GM19372 (cell line): ENCODE measurements at regions not wholly inside any gene's neighbourhood (a gene's known extent, or its start where the extent isn't known, plus 50 kb on each side); places are given as distances from the start of the nearest gene placed in this dataset.
"Not testable (repeated sequence)": the region's sequence is repeated elsewhere in the genome, so short reads cannot be mapped to it uniquely, and the experiment has no call there.

Source experiments
- ATAC-seq: cut with Tn5 transposase; IDR thresholded peaks from one replicate; pipeline ENCODE4 v1.9.1; 2021; ENCODE audit warnings: mild to moderate bottlenecking, low read depth, moderate library complexity; ENCODE audit not compliant: unreplicated experiment

DNA sequence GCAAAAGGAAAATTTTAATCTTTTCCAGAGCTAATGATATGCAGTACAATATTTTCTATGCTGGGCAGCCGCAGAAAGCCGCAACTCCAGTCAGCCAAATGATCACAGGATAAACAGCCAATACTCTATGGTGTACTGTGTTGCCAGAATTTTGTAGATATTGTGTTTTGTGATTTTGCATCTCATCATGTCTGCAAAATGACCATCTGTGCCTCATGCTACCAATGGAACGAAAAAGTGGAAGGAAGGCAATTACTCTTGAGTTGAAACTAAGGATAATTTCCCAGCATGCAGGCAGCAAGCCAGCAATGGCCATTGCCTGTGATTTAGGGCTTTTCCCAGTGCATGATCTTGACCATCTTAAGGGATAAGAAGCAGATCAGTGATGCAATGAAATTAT, 891.9 kb downstream of the PLOD2 start:
- ATAC-seq = no peak

DNA sequence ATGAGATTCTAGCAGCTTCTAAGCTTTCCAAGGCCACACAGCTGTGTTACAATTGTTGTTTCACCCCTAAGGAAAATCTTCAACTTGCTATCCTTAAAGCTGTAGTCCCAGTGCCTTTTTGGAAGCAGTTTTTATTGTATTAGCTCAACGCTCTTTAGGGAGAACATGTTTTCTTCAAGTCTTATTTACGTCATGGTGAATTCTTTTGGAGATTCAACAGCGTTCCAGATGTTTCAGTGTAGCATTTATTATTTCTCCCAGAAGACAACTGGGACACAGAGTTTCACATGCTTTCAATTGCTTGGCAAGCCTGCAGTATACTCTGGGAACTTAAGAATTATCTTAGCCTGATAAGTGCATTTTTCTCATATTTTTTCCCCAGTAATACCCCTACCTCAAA, 888.3 kb downstream of the PLOD2 start:
- ATAC-seq = no peak

DNA sequence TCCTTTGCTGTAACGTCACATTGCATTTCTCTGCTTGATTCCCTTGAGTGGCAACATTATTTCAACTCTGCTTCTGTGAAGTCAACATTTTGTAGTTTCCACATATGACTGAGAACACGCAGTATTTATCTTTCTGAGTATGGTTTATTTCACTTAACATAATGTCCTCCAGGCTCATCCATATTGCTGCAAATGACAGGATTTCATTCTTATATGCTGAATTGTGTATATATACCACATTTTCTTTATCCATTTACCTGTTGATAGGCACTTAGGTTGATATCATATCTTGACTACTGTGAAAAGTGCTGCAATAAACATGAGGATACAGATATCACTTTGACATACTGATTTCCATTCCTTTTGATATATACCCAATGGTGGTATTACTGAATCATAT, 878.5 kb downstream of the PLOD2 start:
- ATAC-seq = no peak

DNA sequence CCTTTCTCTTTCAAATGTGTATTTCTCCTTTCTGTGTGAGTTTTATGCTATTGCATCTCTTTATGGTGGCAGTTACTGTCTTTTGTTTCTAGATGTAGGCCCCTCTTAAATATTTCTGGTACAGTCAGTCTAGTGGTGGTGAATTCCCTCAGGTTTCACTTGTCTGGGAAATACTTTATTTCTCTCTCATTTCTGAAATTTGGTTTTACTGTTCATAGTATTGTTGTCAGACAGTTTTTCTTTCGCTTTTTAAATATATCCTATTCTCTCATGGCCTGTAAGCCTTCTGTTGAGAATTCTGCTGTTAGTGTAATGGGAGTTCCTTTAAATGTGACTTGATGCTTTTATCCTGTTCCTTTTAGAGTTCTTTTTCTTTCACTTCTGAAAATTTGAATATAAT, 874.0 kb downstream of the PLOD2 start:
- ATAC-seq = no peak

DNA sequence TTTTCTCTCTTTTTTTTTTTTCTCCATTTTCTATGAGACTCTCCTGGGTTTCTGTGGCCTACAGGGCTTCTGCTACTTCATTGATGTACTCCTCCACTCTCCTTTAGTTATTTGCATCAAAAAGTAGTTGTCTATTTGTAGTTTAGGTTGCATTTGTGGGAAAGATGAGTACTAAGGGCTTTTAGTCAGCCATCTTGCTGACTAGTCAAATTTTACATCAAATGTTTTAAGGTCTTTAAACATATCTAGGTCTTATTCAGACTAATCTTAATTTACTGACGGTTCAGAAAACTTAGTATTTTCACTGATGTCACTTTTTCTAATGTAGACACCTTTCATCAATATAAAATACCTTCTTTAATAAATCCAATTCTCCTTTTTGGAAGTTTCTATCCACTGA, 871.0 kb downstream of the PLOD2 start:
- no peak for ATAC-seq

DNA sequence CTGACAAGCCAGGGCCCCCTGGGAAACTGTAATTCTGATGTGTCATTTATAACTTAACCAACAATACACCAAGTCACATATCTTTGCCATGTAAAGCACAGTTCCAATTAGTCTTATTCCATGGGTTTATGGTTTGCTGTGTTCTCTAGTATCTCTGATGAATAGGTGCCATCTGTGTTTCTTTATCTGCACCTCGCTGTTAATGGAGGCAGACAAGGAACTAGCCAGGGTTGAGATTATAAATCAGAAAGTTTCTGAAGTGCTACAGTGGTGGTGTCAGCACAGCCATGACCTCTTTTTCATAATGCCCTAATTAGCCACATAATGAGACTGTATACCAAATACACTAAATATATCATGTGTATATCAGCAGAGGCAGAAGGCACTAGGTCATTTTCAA, 866.4 kb downstream of the PLOD2 start:
- ATAC-seq = no peak

DNA sequence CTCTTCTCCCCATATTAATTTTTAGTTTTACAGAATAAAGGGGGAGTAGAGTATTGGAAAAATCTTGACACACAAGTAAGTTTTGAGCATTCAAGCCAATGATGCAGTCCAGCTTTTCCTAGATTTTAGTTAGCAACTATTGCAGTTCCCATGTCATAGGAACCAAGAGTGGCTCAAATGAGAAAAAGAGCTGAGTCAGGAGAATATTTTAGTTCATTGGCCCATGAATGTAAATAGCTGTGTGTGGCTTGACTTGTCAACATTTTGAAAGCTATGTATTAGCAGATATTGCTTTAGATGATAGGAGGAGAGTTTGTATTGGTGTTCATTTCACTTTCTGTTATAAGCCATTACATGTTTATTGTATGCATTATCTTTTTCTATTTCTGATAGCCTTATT, 853.7 kb downstream of the PLOD2 start:
- no peak for ATAC-seq

DNA sequence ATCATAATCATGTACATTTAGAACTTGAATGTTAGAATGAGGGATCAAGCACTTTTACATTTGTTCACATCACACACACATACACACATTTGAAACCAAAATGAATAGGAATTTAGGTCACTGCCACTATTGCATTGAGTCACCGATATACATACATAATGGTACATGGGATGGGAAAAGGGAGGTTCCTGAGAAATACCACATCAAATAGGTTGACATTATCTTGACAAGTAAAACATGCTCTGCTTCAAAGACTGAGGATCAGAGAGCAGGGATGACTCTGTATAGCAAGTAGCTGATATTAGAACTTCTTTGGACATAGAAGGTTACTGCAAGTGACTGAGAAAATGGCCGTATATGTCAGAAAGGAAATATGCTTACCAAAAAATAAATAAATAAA, 847.2 kb downstream of the PLOD2 start:
- ATAC-seq = no peak

DNA sequence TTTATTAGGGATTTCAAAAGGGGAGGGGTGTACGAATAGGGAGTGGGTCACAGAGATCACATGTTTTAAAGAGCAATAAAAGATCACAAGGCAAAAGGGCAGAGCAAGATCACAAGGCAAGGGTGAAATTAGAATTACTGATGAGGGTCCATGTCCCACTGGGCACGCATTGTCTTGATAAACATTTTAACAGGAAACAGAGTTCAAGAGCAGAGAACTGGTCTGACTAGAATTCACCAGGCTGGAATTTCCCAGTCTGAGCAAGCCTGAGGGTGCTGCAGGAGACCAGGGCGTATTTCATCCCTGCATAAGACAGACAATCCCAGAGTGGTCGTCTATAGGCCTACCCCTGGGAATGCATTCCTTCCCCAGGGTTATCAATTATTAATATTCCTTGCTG, 844.7 kb downstream of the PLOD2 start:
- not testable (repeated sequence) for ATAC-seq

DNA sequence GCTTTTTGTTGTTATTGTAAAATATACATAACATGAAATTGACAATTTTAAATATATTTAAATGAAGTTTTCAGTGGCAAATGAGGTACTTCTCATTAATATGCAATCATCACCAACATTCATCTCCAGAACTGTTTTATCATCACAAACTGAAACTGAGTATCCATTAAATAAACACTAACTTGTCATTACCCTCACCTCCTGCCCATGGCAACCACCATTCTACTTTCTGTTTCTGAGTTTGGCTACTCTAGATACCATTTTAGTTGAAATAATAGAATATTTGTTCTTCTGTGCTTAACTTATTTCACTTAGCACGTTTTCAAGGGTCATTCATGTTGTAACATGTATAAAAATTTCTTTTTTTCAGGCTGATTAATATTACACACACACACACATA, 834.3 kb downstream of the PLOD2 start:
- no peak for ATAC-seq

DNA sequence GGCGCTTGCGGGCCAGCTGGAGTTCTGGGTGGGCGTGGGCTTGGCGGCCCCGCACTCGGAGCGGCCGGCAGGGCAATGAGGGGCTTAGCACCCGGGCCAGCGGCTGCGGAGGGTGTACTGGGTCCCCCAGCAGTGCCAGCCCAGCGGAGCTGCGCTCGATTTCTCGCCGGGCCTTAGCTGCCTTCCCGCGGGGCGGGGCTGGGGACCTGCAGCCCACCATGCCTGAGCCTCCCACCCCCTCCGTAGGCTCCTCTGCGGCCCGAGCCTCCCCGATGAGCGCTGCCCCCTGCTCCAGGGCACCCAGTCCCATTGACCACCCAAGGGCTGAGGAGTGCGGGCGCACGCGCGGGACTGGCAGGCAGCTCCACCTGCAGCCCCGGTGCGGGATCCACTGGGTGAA, 827.6 kb downstream of the PLOD2 start:
- not testable (repeated sequence) for ATAC-seq

DNA sequence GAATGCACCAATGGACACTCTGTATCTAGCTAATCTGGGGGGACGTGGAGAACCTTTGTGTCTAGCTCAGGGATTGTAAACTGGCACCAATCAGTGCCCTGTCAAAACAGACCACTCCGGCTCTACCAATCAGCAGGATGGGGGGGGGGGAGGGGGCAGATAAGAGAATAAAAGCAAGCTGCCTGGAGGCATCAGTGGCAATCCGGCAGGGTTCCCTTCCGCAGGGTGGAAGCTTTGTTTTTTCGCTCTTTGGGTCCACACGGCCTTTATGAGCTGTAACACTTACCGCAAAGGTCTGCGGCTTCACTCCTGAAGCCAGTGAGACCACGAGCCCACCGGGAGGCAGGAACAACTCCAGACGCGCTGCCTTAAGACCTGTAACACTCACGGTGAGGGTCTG, 827.1 kb downstream of the PLOD2 start:
- ATAC-seq = no peak

DNA sequence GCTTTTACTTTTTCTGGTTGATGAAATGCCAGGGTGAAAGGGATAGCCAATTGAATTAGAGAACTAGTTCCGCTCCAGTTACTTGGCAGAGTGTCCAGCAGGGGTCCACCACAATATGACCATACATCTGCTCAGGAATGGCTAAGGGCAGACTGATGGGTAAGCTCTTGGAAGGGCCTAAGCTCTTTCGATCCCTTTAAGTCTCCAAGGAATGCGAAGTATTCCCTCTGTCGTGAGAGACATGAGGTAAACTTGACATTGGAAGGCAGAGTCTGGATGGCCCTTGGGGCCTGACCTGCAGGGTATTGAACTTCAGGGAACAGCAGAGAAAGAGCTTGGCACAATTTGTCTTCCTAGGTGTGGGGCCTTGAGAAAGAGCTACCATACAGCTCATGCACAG, 805.8 kb downstream of the PLOD2 start:
- no peak for ATAC-seq

DNA sequence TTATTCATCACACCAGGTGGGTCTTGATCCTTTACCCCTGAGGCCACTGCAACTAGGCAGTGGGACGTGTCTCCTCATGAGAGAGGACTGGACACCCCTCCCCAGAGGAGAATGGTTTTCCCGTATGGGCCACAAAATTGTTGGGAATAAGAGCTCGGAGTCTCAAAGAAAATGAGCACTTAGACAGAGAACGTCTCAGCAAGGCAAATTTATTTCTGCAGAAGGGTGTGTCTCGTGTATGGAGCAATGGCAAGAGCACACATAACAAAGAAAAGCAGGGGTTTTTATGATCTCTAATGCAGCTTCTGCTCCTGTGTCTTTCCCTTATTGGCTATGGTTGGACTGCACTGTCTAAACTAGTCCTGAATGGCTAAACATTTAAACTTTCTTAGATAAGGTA, 803.5 kb downstream of the PLOD2 start:
- no peak for ATAC-seq

DNA sequence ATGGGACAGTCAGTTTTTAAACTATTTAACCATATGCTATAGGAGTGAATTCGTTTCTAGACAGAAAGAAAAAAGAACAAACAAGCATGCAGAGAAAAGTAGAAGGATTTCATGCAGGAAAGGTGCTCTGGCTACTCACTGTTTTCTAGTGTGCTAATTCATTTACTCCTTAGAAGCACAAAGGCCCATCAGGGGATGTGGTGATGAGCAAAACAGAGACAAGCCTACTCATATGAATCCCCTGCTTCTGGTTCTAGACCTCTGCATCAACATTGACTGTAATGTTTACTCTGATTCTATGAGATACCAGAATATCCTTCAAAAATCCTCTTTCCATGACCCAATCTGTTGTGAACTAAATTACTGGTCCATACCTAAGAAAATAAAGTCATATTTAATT, 801.9 kb downstream of the PLOD2 start:
- ATAC-seq = no peak

DNA sequence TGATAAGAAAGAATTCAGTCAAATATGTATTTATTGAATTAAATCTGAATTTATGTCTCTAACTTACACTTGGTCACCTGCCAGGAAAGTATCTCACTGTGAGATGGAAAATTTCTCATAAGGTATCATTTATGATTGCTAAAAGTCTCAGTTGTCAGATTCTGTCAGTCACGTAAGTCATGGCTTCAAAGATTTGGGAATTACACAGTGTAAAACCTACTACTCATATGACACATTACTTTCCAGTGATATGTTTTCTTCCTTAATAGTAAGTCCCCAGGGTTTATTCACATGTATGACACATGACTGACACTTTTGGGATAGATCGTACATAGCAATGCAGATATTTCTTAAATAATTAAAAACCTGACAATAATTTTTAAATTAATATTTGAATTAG, 792.2 kb downstream of the PLOD2 start:
- ATAC-seq = no peak

DNA sequence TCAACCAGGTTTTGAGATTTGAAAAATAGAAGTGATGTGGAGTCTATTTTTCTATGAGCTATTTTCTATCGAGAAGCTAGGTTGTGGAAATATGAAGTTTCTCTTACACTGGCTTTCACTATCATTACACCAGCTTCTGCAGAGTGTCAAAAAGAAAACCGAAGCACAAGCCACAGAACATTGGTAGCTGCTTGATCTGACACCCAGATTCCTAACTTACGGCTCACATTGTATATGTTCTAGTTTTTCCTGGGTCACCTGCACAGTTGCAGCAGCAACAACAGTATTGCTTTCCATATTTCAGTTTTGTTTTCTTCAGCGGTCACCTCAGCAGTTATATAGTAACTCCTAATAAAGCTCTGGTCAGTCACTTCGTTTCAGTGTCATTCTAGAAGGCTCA, 790.1 kb downstream of the PLOD2 start:
- ATAC-seq = no peak

DNA sequence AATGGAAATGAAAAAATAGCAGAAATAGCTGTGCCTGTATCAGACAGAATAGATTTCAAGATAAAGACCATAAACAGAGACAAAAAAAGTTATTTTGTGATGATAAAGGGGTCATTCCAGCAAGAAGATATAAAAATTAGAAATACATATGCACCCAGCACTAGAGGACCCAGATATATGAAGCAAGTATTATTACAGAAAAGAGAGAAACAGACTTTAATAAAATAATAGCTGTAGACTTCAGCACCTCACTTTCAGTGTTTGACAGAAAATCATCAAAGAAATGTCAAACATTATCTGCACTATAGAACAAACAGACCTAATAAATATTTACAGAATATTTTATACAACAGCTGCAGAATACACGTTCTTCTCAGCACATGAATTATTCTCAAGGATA, 783.7 kb downstream of the PLOD2 start:
- ATAC-seq = no peak

DNA sequence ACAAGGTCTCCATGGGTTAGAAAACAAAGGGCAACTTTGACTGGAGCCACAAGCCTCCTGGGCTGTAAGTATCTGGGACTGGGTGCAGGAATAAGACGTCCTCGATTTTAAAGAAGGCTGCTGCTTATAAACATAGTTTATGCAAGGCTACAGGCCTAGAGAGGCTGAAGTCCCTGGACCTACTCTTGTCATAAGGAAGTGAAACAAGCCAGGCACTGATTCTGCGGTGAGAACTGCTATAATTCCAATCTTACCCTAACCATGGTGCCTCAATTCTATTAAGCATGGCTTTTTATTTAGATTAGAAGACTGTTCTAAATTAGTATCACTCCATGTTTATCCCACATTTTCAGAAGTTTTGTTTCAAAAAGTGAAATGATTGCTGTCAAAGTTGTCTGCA, 777.6 kb downstream of the PLOD2 start:
- ATAC-seq = no peak

DNA sequence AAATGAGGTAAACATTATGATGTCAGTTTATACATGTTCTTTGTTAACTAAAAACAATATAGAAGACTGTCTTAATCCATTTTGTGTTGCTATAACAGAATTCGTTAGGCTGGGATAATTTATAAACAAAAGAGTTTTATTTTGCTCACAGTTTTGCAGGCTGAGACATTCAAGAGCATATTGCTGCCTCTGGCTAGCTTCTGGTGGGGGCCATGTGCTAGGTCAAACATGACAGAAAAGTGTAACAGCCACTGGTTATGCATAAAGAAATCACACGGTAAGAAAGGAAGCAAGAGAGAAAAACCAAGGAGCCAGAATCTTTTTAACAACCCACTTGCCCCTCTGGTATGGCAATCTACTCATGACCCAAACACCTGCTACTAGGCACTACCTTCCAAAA, 776.7 kb downstream of the PLOD2 start:
- no peak for ATAC-seq

DNA sequence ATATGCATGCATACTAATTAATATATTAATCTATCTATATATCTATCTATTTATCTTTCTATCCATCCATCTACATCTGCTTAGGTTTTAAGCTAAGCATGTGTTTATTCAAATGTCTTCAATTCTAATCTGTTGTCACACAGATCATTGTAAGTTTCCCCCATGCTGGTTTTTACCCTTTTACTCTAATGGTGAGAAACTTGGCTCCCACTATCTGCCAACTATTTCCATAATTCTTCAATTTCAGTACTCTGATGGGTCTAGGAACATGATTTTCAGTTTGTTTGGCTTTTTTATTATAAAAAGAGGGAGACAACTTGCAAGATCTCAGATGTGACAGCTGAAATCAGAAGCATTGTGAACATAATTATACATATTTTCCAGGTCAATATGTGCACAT, 773.8 kb downstream of the PLOD2 start:
- ATAC-seq = no peak

DNA sequence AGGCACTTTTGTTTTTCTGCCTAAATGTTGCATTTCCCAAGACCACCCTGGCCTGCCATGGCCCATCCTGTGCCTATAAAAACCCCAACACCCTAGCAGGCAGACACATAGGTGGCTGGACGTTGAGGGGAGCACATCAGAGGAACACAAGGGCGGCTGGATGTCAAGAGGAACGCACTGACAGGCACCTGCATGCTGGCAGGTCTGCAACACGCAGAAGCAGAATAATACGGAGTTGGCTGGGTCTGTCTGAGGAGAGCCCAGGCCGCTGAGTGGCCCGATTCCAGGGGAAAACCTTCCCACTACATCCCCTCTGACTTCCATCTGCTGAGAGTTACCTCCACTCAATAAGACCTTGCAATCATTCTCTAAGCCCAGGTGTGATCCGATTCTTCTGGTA, 765.6 kb downstream of the PLOD2 start:
- ATAC-seq = no peak

DNA sequence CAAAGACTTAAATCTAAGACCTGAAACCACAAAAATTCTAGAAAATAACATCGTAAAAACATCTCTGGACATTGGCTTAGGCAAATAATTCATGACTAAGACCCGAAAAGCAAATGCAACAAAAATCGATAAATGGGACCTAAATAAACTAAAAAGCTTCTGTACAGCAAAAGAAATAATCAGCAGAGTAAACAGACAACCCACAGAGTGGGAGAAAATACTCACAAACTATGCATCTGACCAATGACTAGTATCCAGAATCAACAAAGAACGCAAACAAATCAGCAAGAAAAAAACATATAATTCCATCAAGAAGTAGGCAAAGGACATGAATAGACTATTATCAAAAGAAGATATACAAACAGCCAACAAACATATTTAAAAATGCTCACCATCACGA, 749.4 kb downstream of the PLOD2 start:
- no peak for ATAC-seq

DNA sequence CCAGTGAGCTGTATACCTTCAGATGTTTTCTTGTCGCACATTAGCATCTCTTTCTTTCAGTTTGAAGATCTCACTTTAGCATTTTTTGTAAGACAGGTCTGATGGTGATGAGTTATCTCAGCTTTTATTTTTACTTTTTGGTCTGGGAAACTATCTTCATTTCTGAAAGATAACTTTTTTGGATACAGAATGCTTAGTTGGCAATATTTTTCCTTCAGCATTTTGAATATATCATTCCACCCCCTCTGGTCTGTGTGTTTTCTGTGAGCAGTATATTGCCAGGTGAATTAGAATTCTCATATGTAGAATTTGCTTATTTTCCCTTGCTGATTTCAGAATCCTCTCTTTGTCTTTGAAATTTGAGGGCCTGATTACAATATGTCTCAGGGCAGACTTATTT, 743.3 kb downstream of the PLOD2 start:
- no peak for ATAC-seq
